ENCODE measurements at regions not wholly inside any gene's neighbourhood (a gene's known extent, or its start where the extent isn't known, plus 50 kb on each side); places are given as distances from the start of the nearest gene placed in this dataset.
"Not testable (repeated sequence)": the region's sequence is repeated elsewhere in the genome, so short reads cannot be mapped to it uniquely, and the experiment has no call there.

- H3K4me1 ChIP-seq: peaks cover 0 to 5% of the 10 kb centered on the region in 2 donors
- TF ChIP-seq POLR2A (IDR thresholded peaks at IDR 0.05) (no peak), CTCF (IDR thresholded peaks at IDR 0.05) (no peak)
- H3K9me3 ChIP-seq: no peaks in the 10 kb centered on the region
- H3K27me3 ChIP-seq: no peaks in the 10 kb centered on the region
- H3K27ac ChIP-seq: no peak overlapping the region
- WGBS, 2 donors: 85 to 90% methylated on average over 3 of the region's 3 CpGs
- intact Hi-C loops (cut with DNase I): loop anchor here (10.0 kb wide), 2 partner anchors 55 to 235 kb away; no protein-coding TSS in a partner anchor
- no peaks in the 10 kb centered on the region for H3K36me3 ChIP-seq
- no peak overlapping the region for H3K4me3 ChIP-seq (replicated peaks in 1 of 3)
- no peak for DNase-seq
These were observed 62.2 kb upstream of the ANXA1 start for GRCh38 chr9:73089304-73089985.

- 54 to 66% methylated on average over 3 of the region's 4 CpGs for WGBS, 2 donors
- H3K27me3 ChIP-seq; DNase-seq; H3K36me3 ChIP-seq; H3K27ac ChIP-seq; H3K4me1 ChIP-seq; H3K9me3 ChIP-seq; H3K4me3 ChIP-seq (replicated peaks in 1 of 3): not testable (repeated sequence)
- intact Hi-C loops (cut with DNase I): loop anchor here (10.0 kb wide), 2 partner anchors 53 to 233 kb away; no protein-coding TSS in a partner anchor
These were observed 63.8 kb upstream of the ANXA1 start for GRCh38 chr9:73087876-73088275.

GRCh38 chr9:73083519-73083918 is 68.1 kb upstream of the ANXA1 start:
- no peaks in the 10 kb centered on the region for H3K36me3 ChIP-seq
- no peak for DNase-seq
- H3K9me3 ChIP-seq: no peaks in the 10 kb centered on the region
- peaks cover 0 to 3% of the 10 kb centered on the region in 2 donors for H3K4me1 ChIP-seq
- no peaks in the 10 kb centered on the region for H3K27me3 ChIP-seq
- intact Hi-C loops (cut with DNase I): loop anchor here (10.0 kb wide), 2 partner anchors 49 to 229 kb away; no protein-coding TSS in a partner anchor
- no peak overlapping the region for H3K4me3 ChIP-seq (replicated peaks in 1 of 3)
- no peak for TF ChIP-seq CTCF (IDR thresholded peaks at IDR 0.05)
- no peak for TF ChIP-seq POLR2A (IDR thresholded peaks at IDR 0.05)
- H3K27ac ChIP-seq: no peak overlapping the region

GRCh38 chr9:73081979-73082657 is 69.5 kb upstream of the ANXA1 start:
- no peak for DNase-seq
- H3K9me3 ChIP-seq: no peaks in the 10 kb centered on the region
- no peaks in the 10 kb centered on the region for H3K27me3 ChIP-seq
- H3K27ac ChIP-seq: no peak overlapping the region
- intact Hi-C loops (cut with DNase I): loop anchor here (10.0 kb wide), 2 partner anchors 47 to 227 kb away; no protein-coding TSS in a partner anchor
- no peaks in the 10 kb centered on the region for H3K36me3 ChIP-seq
- WGBS, 2 donors: 86 to 91% methylated on average over 2 of the region's 2 CpGs
- TF ChIP-seq POLR2A (IDR thresholded peaks at IDR 0.05): no peak
- peak; percentile 56 to 86 (median 68) for TF ChIP-seq CTCF (IDR thresholded peaks at IDR 0.05)
- peaks cover 0 to 3% of the 10 kb centered on the region in 2 donors for H3K4me1 ChIP-seq
- no peak overlapping the region for H3K4me3 ChIP-seq (replicated peaks in 1 of 3)

GRCh38 chr9:73080110-73080694 is 71.5 kb upstream of the ANXA1 start:
- WGBS, 2 donors: 63 to 70% methylated on average over 3 of the region's 3 CpGs
- H3K9me3 ChIP-seq: no peaks in the 10 kb centered on the region
- intact Hi-C loops (cut with DNase I): loop anchor here (10.0 kb wide), 2 partner anchors 45 to 225 kb away; no protein-coding TSS in a partner anchor

More at GRCh38 chr9:73080110-73080694, 71.5 kb upstream of the ANXA1 start:
- TF ChIP-seq POLR2A (IDR thresholded peaks at IDR 0.05) (no peak), CTCF (IDR thresholded peaks at IDR 0.05) (no peak)
- Histone ChIP-seq H3K36me3 (no peaks in the 10 kb centered on the region), H3K27me3 (no peaks in the 10 kb centered on the region), H3K27ac (no peak overlapping the region), H3K4me1 (peaks cover 0 to 3% of the 10 kb centered on the region in 2 donors), H3K4me3 (replicated peaks in 1 of 3) (no peak overlapping the region)
- no peak for DNase-seq

Data from thyroid gland (tissue), 4 donors.